WTC11 (cell line): ENCODE measurements at regions not wholly inside any gene's neighbourhood (a gene's known extent, or its start where the extent isn't known, plus 50 kb on each side); places are given as distances from the start of the nearest gene placed in this dataset.

Source experiments
- ATAC-seq: fragments of 200-7000 bp; cut with Tn5 transposase; 2 replicates; pipeline ENCODE4 v1.10.0; 2021; ENCODE audit warnings: mild to moderate bottlenecking, moderate library complexity
- CTCF ChIA-PET: fragments of 300-600 bp; sonication (Branson Sonifier 250); formaldehyde crosslinking; loops from one replicate; lab custom pipeline; 2021; ENCODE audit warnings: antibody characterized with exemption; lab: Charles Lee
- POLR2A ChIA-PET: fragments of 350-600 bp; sonication (Branson Sonifier 250); formaldehyde crosslinking; loops from one replicate; lab custom pipeline; 2021; ENCODE audit warnings: antibody characterized with exemption; lab: Charles Lee
- DNase-seq: peaks from one replicate; pipeline ENCODE4 v3.0.0; 2021; ENCODE audit warnings: low spot score
- H3K27ac Mint-ChIP-seq: 2 replicates; pipeline ENCODE4 v1.8.0; 2021; ENCODE audit warnings: mixed read lengths
- H3K27me3 Mint-ChIP-seq: 2 replicates; pipeline ENCODE4 v1.8.0; 2021; ENCODE audit warnings: low read depth, mild to moderate bottlenecking, moderate library complexity, mixed read lengths
- H3K36me3 Mint-ChIP-seq: 2 replicates; pipeline ENCODE4 v1.8.0; 2021; ENCODE audit warnings: mixed read lengths
- H3K4me1 Mint-ChIP-seq: 2 replicates; pipeline ENCODE4 v1.8.0; 2022; ENCODE audit warnings: mixed read lengths
- H3K4me3 Mint-ChIP-seq: 2 replicates; pipeline ENCODE4 v1.8.0; 2021; ENCODE audit warnings: mild to moderate bottlenecking, moderate library complexity, mixed read lengths
- H3K9me3 Mint-ChIP-seq: 2 replicates; pipeline ENCODE4 v1.8.0; 2021; ENCODE audit warnings: mixed read lengths
- CBFB ChIP-seq: sonication (generic); formaldehyde crosslinking; IDR thresholded peaks from 2 replicates; pipeline ENCODE4 v1.8.1; 2022; ENCODE audit warnings: mild to moderate bottlenecking, low read depth, missing genetic modification reagents
- FOXP1 ChIP-seq: sonication (generic); formaldehyde crosslinking; IDR thresholded peaks from 2 replicates; pipeline ENCODE4 v1.8.0; 2022; ENCODE audit warnings: missing genetic modification reagents, mild to moderate bottlenecking, moderate library complexity, borderline replicate concordance
- GABPB1 ChIP-seq: sonication (generic); formaldehyde crosslinking; IDR thresholded peaks from 2 replicates; pipeline ENCODE4 v1.8.1; 2023; ENCODE audit warnings: mild to moderate bottlenecking, missing genetic modification reagents
- IRF2 ChIP-seq: sonication (generic); formaldehyde crosslinking; IDR thresholded peaks from 2 replicates; pipeline ENCODE4 v1.8.0; 2022; ENCODE audit warnings: low read depth, missing genetic modification reagents, borderline replicate concordance
- NFATC4 ChIP-seq: fragments of 250-450 bp; sonication (Bioruptor Pico); IDR thresholded peaks from 2 replicates; pipeline ENCODE4 v1.9.0; 2021; ENCODE audit warnings: mild to moderate bottlenecking
- NFYB ChIP-seq: sonication (generic); formaldehyde crosslinking; conservative IDR thresholded peaks from 2 replicates; pipeline ENCODE4 v1.8.0; 2022; ENCODE audit warnings: low read depth, missing genetic modification reagents
- NR2C2 ChIP-seq: sonication (generic); formaldehyde crosslinking; IDR thresholded peaks from 2 replicates; pipeline ENCODE4 v1.8.0; 2022; ENCODE audit warnings: mild to moderate bottlenecking, missing genetic modification reagents
- TCF7 ChIP-seq: sonication (generic); formaldehyde crosslinking; IDR thresholded peaks from 2 replicates; pipeline ENCODE4 v1.8.0; 2022; ENCODE audit warnings: mild to moderate bottlenecking, low read depth, missing genetic modification reagents, moderate library complexity
- TP53 ChIP-seq: sonication (generic); formaldehyde crosslinking; IDR thresholded peaks from 2 replicates; pipeline ENCODE4 v1.8.1; 2023; ENCODE audit warnings: mild to moderate bottlenecking, missing genetic modification reagents
- ZNF263 ChIP-seq: sonication (generic); formaldehyde crosslinking; IDR thresholded peaks from 2 replicates; pipeline ENCODE4 v1.8.1; 2022; ENCODE audit warnings: low read depth, mild to moderate bottlenecking, moderate library complexity, missing genetic modification reagents
- ZNF396 ChIP-seq: fragments of 250-450 bp; sonication (Bioruptor Pico); IDR thresholded peaks from 2 replicates; pipeline ENCODE4 v1.8.0; 2021; ENCODE audit warnings: mild to moderate bottlenecking, moderate library complexity, borderline replicate concordance
- ZNF532 ChIP-seq: fragments of 250-450 bp; sonication (Bioruptor Pico); IDR thresholded peaks from 2 replicates; pipeline ENCODE4 v1.9.0; 2021; ENCODE audit warnings: mild to moderate bottlenecking, borderline replicate concordance
- TF ChIP-seq, protein P1 (sequence below): sonication (generic); formaldehyde crosslinking; IDR thresholded peaks from 2 replicates; pipeline ENCODE4 v1.8.1; 2022; ENCODE audit warnings: mild to moderate bottlenecking, missing genetic modification reagents, moderate library complexity, borderline replicate concordance
- TF ChIP-seq, protein P2 (sequence below): sonication (generic); formaldehyde crosslinking; IDR thresholded peaks from 2 replicates; pipeline ENCODE4 v1.8.1; 2022; ENCODE audit warnings: low read depth, missing genetic modification reagents, borderline replicate concordance
- TF ChIP-seq, protein P3 (sequence below): sonication (generic); formaldehyde crosslinking; IDR thresholded peaks from 2 replicates; pipeline ENCODE4 v1.8.0; 2023; ENCODE audit warnings: missing genetic modification reagents, mild to moderate bottlenecking, borderline replicate concordance

- TF ChIP-seq ZNF532 (no peak), TCF7 (no peak), GABPB1 (CRISPR knock-in tag) (no peak)
- TF ChIP-seq, protein P1, sequence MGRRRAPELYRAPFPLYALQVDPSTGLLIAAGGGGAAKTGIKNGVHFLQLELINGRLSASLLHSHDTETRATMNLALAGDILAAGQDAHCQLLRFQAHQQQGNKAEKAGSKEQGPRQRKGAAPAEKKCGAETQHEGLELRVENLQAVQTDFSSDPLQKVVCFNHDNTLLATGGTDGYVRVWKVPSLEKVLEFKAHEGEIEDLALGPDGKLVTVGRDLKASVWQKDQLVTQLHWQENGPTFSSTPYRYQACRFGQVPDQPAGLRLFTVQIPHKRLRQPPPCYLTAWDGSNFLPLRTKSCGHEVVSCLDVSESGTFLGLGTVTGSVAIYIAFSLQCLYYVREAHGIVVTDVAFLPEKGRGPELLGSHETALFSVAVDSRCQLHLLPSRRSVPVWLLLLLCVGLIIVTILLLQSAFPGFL (CRISPR knock-in tag), result no peak
These were observed 177.3 kb upstream of the DDHD1 start (continued) for GRCh38 chr14:53330441-53330840.

DNA sequence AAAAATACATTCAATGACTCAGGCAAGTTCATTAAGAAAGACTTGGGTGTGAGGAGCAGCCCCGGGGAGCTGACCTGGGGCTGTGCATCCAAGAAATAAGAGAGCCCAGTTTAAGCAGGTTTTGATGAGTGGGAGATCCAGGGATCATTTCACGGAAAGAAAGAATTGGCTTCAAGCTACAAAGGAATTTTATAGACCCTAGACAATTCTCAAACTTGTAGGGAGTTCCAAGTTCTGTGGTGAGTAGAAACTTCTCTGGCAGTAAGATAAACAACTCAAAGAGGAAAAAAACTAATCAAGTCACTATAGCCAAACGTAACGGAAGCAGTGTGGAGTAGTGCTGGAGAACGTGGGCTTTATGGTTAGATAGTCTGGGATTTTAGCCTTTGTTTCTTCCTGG, 175.7 kb upstream of the DDHD1 start:
- H3K27me3 Mint-ChIP-seq, result no peaks in the 10 kb centered on the region
- ATAC-seq (no peak), DNase-seq (no peak)
- CTCF ChIA-PET, result no interaction called here
- no peaks in the 10 kb centered on the region for H3K36me3 Mint-ChIP-seq
- H3K4me1 Mint-ChIP-seq, result peaks cover 35% of the 10 kb centered on the region
- peaks cover 5% of the 10 kb centered on the region for H3K9me3 Mint-ChIP-seq
- no peak for TF ChIP-seq ZNF396 (CRISPR knock-in tag)
- no peak for TF ChIP-seq NFATC4
- no peak for TF ChIP-seq ZNF263
- TF ChIP-seq, protein P2, sequence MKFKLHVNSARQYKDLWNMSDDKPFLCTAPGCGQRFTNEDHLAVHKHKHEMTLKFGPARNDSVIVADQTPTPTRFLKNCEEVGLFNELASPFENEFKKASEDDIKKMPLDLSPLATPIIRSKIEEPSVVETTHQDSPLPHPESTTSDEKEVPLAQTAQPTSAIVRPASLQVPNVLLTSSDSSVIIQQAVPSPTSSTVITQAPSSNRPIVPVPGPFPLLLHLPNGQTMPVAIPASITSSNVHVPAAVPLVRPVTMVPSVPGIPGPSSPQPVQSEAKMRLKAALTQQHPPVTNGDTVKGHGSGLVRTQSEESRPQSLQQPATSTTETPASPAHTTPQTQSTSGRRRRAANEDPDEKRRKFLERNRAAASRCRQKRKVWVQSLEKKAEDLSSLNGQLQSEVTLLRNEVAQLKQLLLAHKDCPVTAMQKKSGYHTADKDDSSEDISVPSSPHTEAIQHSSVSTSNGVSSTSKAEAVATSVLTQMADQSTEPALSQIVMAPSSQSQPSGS (CRISPR knock-in tag), result no peak
- TF ChIP-seq CBFB (CRISPR knock-in tag), result no peak
- TF ChIP-seq FOXP1 (CRISPR knock-in tag), result no peak
- TF ChIP-seq, protein P3, sequence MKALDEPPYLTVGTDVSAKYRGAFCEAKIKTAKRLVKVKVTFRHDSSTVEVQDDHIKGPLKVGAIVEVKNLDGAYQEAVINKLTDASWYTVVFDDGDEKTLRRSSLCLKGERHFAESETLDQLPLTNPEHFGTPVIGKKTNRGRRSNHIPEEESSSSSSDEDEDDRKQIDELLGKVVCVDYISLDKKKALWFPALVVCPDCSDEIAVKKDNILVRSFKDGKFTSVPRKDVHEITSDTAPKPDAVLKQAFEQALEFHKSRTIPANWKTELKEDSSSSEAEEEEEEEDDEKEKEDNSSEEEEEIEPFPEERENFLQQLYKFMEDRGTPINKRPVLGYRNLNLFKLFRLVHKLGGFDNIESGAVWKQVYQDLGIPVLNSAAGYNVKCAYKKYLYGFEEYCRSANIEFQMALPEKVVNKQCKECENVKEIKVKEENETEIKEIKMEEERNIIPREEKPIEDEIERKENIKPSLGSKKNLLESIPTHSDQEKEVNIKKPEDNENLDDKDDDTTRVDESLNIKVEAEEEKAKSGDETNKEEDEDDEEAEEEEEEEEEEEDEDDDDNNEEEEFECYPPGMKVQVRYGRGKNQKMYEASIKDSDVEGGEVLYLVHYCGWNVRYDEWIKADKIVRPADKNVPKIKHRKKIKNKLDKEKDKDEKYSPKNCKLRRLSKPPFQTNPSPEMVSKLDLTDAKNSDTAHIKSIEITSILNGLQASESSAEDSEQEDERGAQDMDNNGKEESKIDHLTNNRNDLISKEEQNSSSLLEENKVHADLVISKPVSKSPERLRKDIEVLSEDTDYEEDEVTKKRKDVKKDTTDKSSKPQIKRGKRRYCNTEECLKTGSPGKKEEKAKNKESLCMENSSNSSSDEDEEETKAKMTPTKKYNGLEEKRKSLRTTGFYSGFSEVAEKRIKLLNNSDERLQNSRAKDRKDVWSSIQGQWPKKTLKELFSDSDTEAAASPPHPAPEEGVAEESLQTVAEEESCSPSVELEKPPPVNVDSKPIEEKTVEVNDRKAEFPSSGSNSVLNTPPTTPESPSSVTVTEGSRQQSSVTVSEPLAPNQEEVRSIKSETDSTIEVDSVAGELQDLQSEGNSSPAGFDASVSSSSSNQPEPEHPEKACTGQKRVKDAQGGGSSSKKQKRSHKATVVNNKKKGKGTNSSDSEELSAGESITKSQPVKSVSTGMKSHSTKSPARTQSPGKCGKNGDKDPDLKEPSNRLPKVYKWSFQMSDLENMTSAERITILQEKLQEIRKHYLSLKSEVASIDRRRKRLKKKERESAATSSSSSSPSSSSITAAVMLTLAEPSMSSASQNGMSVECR (CRISPR knock-in tag), result no peak
- no peak for TF ChIP-seq ZNF532
- no peak for TF ChIP-seq NR2C2 (CRISPR knock-in tag)
- TF ChIP-seq TP53, result no peak
- no peak for TF ChIP-seq NFYB (CRISPR knock-in tag)
- no peak for TF ChIP-seq IRF2
- TF ChIP-seq, all 79 proteins: peak for 0
- Mint-ChIP-seq H3K27ac (peak overlapping the region; percentile 66), H3K4me3 (no peak overlapping the region)
- POLR2A ChIA-PET, result no interaction called here
